Uterus (tissue), 2 donors: ENCODE measurements at regions not wholly inside any gene's neighbourhood (a gene's known extent, or its start where the extent isn't known, plus 50 kb on each side); places are given as distances from the start of the nearest gene placed in this dataset.
"Not testable (repeated sequence)": the region's sequence is repeated elsewhere in the genome, so short reads cannot be mapped to it uniquely, and the experiment has no call there.

Source experiments
- POLR2A ChIP-seq, 2 donors: fragments of 450-650 bp; IDR thresholded peaks; one replicate each; pipeline ENCODE4 v1.6.1; 2016; ENCODE audit warnings: antibody characterized with exemption in 2 of 2, mild to moderate bottlenecking in 1 of 2, moderate library complexity in 1 of 2
- TF ChIP-seq, protein P1 (sequence below), 4 experiments: fragments of 200-600 bp in 2 of 4; fragments of 450-650 bp in 2 of 4; sonication (generic) in 2 of 4; IDR thresholded peaks; one replicate each; pipeline ENCODE4 v1.5.1; 2016 to 2019; ENCODE audit warnings: antibody characterized with exemption in 4 of 4, mild to moderate bottlenecking in 2 of 4, moderate library complexity in 1 of 4

DNA sequence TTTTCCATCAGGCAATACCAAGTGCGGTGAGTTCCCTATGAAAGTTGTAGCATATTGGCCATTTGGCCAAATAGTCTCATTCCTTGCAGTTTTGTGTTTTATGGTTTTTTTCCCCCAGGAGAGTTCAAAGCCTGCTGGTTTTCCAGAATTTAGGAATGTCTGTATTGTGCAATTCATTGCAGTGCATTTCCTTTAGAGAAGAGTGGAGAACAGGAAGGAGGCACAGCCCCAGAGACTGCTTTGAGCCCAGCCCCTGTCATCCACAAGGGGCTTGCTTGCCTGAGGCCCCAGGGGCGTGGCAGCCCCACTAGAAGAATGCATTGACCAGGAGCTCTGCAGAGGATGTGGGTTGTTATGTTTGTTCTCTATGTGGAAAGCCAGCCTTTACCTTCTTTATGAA lies 375.5 kb downstream of the BCL2L11 start:
- TF ChIP-seq, protein P1, sequence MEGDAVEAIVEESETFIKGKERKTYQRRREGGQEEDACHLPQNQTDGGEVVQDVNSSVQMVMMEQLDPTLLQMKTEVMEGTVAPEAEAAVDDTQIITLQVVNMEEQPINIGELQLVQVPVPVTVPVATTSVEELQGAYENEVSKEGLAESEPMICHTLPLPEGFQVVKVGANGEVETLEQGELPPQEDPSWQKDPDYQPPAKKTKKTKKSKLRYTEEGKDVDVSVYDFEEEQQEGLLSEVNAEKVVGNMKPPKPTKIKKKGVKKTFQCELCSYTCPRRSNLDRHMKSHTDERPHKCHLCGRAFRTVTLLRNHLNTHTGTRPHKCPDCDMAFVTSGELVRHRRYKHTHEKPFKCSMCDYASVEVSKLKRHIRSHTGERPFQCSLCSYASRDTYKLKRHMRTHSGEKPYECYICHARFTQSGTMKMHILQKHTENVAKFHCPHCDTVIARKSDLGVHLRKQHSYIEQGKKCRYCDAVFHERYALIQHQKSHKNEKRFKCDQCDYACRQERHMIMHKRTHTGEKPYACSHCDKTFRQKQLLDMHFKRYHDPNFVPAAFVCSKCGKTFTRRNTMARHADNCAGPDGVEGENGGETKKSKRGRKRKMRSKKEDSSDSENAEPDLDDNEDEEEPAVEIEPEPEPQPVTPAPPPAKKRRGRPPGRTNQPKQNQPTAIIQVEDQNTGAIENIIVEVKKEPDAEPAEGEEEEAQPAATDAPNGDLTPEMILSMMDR (IDR thresholded peaks at IDR 0.05), result not testable (repeated sequence)
- TF ChIP-seq POLR2A (IDR thresholded peaks at IDR 0.05), result not testable (repeated sequence)
